Mucosa of descending colon (tissue), 3 donors: ENCODE measurements at regions not wholly inside any gene's neighbourhood (a gene's known extent, or its start where the extent isn't known, plus 50 kb on each side); places are given as distances from the start of the nearest gene placed in this dataset.

Experiments used
- ATAC-seq: fragments of 200-7000 bp; cut with Tn5 transposase; one replicate; pipeline ENCODE4 v1.9.1; 2020; ENCODE audit warnings: mild to moderate bottlenecking, moderate library complexity
- DNase-seq, 3 donors: peaks; one replicate each; pipeline ENCODE4 v3.0.0-alpha.2; 2020
- H3K36me3 ChIP-seq: fragments of 200-600 bp; one replicate; pipeline ENCODE4 v1.8.0; 2021; ENCODE audit warnings: low read depth, mild to moderate bottlenecking
- H3K4me1 ChIP-seq: fragments of 200-600 bp; one replicate; pipeline ENCODE4 v1.8.0; 2021; ENCODE audit warnings: low read depth, mild to moderate bottlenecking
- H3K4me3 ChIP-seq: fragments of 200-600 bp; one replicate; pipeline ENCODE4 v1.8.0; 2021; ENCODE audit warnings: mild to moderate bottlenecking
- H3K9me3 ChIP-seq: fragments of 200-600 bp; one replicate; pipeline ENCODE4 v1.8.0; 2021; ENCODE audit warnings: mild to moderate bottlenecking
- CTCF ChIP-seq: fragments of 200-600 bp; IDR thresholded peaks from one replicate; pipeline ENCODE4 v1.8.0; 2022; ENCODE audit warnings: antibody characterized with exemption, mild to moderate bottlenecking
- intact Hi-C, 2 donors: fragments of 100-400 bp; cut with DNase I in 1 of 2; cut with micrococcal nuclease in 1 of 2; formaldehyde crosslinking; loops; one replicate each; pipeline versions ENCODE4 v1.11.0 to v1.11.1; 2022; cut with DNase I, micrococcal nuclease
- donor health status: DM: no; HTN: no; CAD: no; lungs with moderate emphysema.
- donor health status: DM: no; HTN: no; CAD: no.
- donor health status: DM: no; HTN: yes; CAD: no.

GRCh38 chr7:156090988-156091387 is 278.7 kb upstream of the SHH start:
- Histone ChIP-seq H3K4me3 (no peak overlapping the region), H3K4me1 (no peaks in the 10 kb centered on the region), H3K36me3 (no peaks in the 10 kb centered on the region), H3K9me3 (no peaks in the 10 kb centered on the region)
- DNase-seq (no peak), ATAC-seq (no peak)
- intact Hi-C loops = no loop called here
- TF ChIP-seq CTCF = no peak

GRCh38 chr7:156089222-156089621 is 277.0 kb upstream of the SHH start:
- H3K4me3 ChIP-seq = no peak overlapping the region
- intact Hi-C loops = no loop called here
- DNase-seq (no peak), ATAC-seq (no peak)
- H3K4me1 ChIP-seq = no peaks in the 10 kb centered on the region
- no peak for TF ChIP-seq CTCF
- no peaks in the 10 kb centered on the region for H3K9me3 ChIP-seq
- no peaks in the 10 kb centered on the region for H3K36me3 ChIP-seq

- no peak for DNase-seq
- Histone ChIP-seq H3K9me3 (no peaks in the 10 kb centered on the region), H3K4me1 (no peaks in the 10 kb centered on the region), H3K36me3 (no peaks in the 10 kb centered on the region), H3K4me3 (no peak overlapping the region)
- intact Hi-C loops = no loop called here
- TF ChIP-seq CTCF = no peak
- no peak for ATAC-seq
Observed at GRCh38 chr7:156088115-156088514, 275.9 kb upstream of the SHH start.

GRCh38 chr7:156082048-156083040 is 270.1 kb upstream of the SHH start:
- no peak overlapping the region for H3K4me3 ChIP-seq
- H3K4me1 ChIP-seq = no peaks in the 10 kb centered on the region
- no peaks in the 10 kb centered on the region for H3K36me3 ChIP-seq
- no peaks in the 10 kb centered on the region for H3K9me3 ChIP-seq
- DNase-seq = no peak
- intact Hi-C loops = no loop called here
- TF ChIP-seq CTCF = no peak
- ATAC-seq = no peak

GRCh38 chr7:156080596-156080995 is 268.3 kb upstream of the SHH start:
- DNase-seq (no peak), ATAC-seq (no peak)
- Histone ChIP-seq H3K4me1 (no peaks in the 10 kb centered on the region), H3K9me3 (no peaks in the 10 kb centered on the region), H3K4me3 (no peak overlapping the region), H3K36me3 (no peaks in the 10 kb centered on the region)
- intact Hi-C loops = no loop called here
- no peak for TF ChIP-seq CTCF
